MG63 (cell line): ENCODE measurements at regions not wholly inside any gene's neighbourhood (a gene's known extent, or its start where the extent isn't known, plus 50 kb on each side); places are given as distances from the start of the nearest gene placed in this dataset.
A peak's percentile ranks its signal among the peaks of the same experiment; 100 is the strongest.
"Not testable (repeated sequence)": the region's sequence is repeated elsewhere in the genome, so short reads cannot be mapped to it uniquely, and the experiment has no call there.

Source experiments
- DNase-seq: peaks from one replicate; pipeline ENCODE4 v3.0.0-alpha.2; 2020
- H3K27me3 ChIP-seq: fragments of 250-450 bp; sonication (Bioruptor Pico); 2 replicates; pipeline ENCODE4 v1.5.1; 2020; ENCODE audit warnings: mild to moderate bottlenecking, moderate library complexity
- H3K36me3 ChIP-seq: fragments of 250-450 bp; sonication (Bioruptor Pico); 2 replicates; pipeline ENCODE4 v1.5.1; 2020; ENCODE audit warnings: mild to moderate bottlenecking, moderate library complexity
- H3K4me3 ChIP-seq: fragments of 250-450 bp; sonication (Bioruptor Pico); 2 replicates; pipeline ENCODE4 v1.5.1; 2020; ENCODE audit warnings: mild to moderate bottlenecking, moderate library complexity
- H3K9me3 ChIP-seq: fragments of 250-450 bp; sonication (Bioruptor Pico); 2 replicates; pipeline ENCODE4 v1.5.1; 2020; ENCODE audit warnings: mild to moderate bottlenecking, moderate library complexity

- no peaks in the 10 kb centered on the region for H3K27me3 ChIP-seq
- no peaks in the 10 kb centered on the region for H3K36me3 ChIP-seq
- H3K9me3 ChIP-seq = no peaks in the 10 kb centered on the region
- no peak for DNase-seq
- H3K4me3 ChIP-seq = no peak overlapping the region
Measured at GRCh38 chr9:110011628-110012320, 196.2 kb downstream of the C9orf152 start.

DNA sequence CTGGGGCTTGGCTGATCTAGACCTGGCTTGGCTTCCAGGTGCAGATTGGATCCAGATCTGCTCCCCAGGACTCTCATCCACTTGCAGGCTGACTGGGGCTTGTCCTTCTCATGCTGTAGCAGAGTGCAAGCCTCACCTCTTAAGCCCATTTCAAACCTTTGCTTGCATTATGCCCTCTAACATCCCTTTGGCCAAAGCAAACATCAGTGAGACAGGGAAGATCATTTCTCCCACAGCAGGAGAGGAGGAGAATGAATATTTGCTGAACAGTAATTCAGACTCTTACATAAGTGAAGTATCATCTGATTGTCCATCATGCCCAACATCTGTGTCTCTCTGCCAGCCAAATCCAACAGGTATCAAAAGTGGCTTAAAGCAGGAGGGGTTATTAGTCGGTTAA lies 194.9 kb downstream of the C9orf152 start:
- Histone ChIP-seq H3K4me3 (no peak overlapping the region), H3K27me3 (no peaks in the 10 kb centered on the region), H3K9me3 (no peaks in the 10 kb centered on the region), H3K36me3 (no peaks in the 10 kb centered on the region)
- no peak for DNase-seq

- Histone ChIP-seq H3K4me3 (no peak overlapping the region), H3K9me3 (peaks cover 2% of the 10 kb centered on the region; the same call in 1 of the 2 replicates), H3K36me3 (no peaks in the 10 kb centered on the region), H3K27me3 (no peaks in the 10 kb centered on the region)
- no peak for DNase-seq
Measured at GRCh38 chr9:110015759-110016158, 192.2 kb downstream of the C9orf152 start.

GRCh38 chr9:110016340-110016739 lies 191.6 kb downstream of the C9orf152 start:
- H3K36me3 ChIP-seq = no peaks in the 10 kb centered on the region
- H3K9me3 ChIP-seq = peaks cover 2% of the 10 kb centered on the region; the same call in 1 of the 2 replicates
- no peak overlapping the region for H3K4me3 ChIP-seq
- DNase-seq = peak; percentile 62
- no peaks in the 10 kb centered on the region for H3K27me3 ChIP-seq

GRCh38 chr9:110020216-110020615 lies 187.7 kb downstream of the C9orf152 start:
- peak; percentile 34 for DNase-seq
- not testable (repeated sequence) for H3K9me3 ChIP-seq, H3K36me3 ChIP-seq, H3K27me3 ChIP-seq, H3K4me3 ChIP-seq

- DNase-seq = no peak
- Histone ChIP-seq H3K4me3 (no peak overlapping the region), H3K27me3 (no peaks in the 10 kb centered on the region)
Measured at GRCh38 chr9:110021891-110022290, 186.1 kb downstream of the C9orf152 start.

GRCh38 chr9:110023221-110023620 lies 184.7 kb downstream of the C9orf152 start:
- not testable (repeated sequence) for H3K4me3 ChIP-seq, H3K9me3 ChIP-seq, H3K27me3 ChIP-seq, DNase-seq, H3K36me3 ChIP-seq

More at GRCh38 chr9:110021891-110022290, 186.1 kb downstream of the C9orf152 start:
- peaks cover 2% of the 10 kb centered on the region; the same call in 1 of the 2 replicates for H3K9me3 ChIP-seq
- no peaks in the 10 kb centered on the region for H3K36me3 ChIP-seq

- Histone ChIP-seq H3K4me3 (no peak overlapping the region), H3K36me3 (no peaks in the 10 kb centered on the region), H3K27me3 (no peaks in the 10 kb centered on the region), H3K9me3 (no peaks in the 10 kb centered on the region)
- DNase-seq = no peak
Measured at GRCh38 chr9:110025551-110026170, 182.3 kb downstream of the C9orf152 start.

GRCh38 chr9:110027671-110028081 lies 180.3 kb downstream of the C9orf152 start:
- Histone ChIP-seq H3K4me3 (no peak overlapping the region), H3K9me3 (no peaks in the 10 kb centered on the region), H3K36me3 (no peaks in the 10 kb centered on the region), H3K27me3 (no peaks in the 10 kb centered on the region)
- DNase-seq = no peak

- Histone ChIP-seq H3K27me3 (no peaks in the 10 kb centered on the region), H3K4me3 (no peak overlapping the region), H3K9me3 (no peaks in the 10 kb centered on the region), H3K36me3 (no peaks in the 10 kb centered on the region)
- no peak for DNase-seq
Measured at GRCh38 chr9:110028271-110028670, 179.7 kb downstream of the C9orf152 start.

DNA sequence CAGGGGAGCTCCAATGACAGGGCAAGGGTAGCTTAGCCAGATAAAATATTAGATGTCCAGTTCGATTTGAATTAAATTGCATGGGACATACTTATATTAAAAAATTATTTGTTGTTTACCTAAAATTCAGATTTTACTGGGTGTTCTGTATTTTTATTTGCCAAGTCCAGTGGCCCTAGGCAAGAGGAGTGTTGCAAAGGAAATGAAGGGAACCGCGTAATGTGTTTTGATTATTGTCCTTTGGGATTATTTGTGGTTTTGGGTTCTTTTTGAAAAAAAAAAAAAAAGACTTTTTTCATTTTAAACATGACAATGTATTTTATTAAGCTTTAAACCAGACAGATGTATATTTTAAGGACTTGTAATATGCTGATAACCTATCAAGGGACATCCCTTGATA lies 179.3 kb downstream of the C9orf152 start:
- Histone ChIP-seq H3K36me3 (no peaks in the 10 kb centered on the region), H3K9me3 (no peaks in the 10 kb centered on the region), H3K4me3 (no peak overlapping the region), H3K27me3 (no peaks in the 10 kb centered on the region)
- no peak for DNase-seq

GRCh38 chr9:110029429-110029955 lies 178.5 kb downstream of the C9orf152 start:
- Histone ChIP-seq H3K4me3 (no peak overlapping the region), H3K36me3 (no peaks in the 10 kb centered on the region), H3K9me3 (no peaks in the 10 kb centered on the region), H3K27me3 (no peaks in the 10 kb centered on the region)
- DNase-seq = no peak

DNA sequence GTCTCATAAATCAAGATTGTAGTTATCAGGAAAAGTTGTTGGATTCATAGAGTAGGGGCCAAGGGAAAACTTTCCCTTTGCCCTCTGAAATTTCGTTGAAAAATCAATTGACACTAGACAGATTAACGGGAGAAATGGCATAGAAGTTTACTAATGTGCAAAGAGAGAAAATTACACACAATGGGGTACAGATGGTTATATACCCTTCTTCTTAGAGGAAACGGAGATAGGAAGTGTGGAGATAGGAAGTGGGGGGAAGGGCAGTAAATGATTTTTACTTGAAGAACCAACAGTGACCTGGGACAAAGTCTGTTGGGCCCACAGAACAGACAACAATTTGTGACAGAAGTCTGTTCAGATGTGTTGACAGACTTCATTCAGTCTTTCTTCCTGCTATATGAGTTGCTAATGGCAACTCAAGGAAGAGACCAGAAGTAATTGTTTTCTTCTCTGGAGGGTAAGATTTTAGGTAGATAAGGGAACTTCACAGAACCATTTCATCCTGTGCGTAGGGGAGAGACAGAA lies 177.9 kb downstream of the C9orf152 start:
- DNase-seq = no peak

DNA sequence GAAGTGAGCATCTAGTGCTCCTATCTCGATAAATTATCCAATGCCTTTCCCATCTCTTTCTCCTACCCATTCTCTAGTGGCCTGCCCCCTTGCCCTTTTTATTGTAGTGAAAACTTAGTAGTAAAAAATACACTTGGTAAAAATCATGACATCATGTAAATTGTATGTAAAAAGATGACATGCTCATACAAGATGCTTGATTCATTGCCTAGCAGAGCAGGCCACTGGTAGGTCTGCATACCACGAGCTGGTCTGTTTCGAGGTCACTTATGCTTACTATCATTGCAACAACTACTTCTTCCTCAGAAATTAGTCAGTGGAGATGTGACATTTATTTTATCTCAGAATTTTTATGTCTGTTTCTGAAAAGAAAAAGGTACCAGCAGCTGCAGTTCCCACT lies 177.3 kb downstream of the C9orf152 start:
- H3K36me3 ChIP-seq = no peaks in the 10 kb centered on the region
- H3K9me3 ChIP-seq = no peaks in the 10 kb centered on the region
- no peak overlapping the region for H3K4me3 ChIP-seq
- DNase-seq = no peak
- no peaks in the 10 kb centered on the region for H3K27me3 ChIP-seq

More for the DNA sequence above, 177.9 kb downstream of the C9orf152 start:
- Histone ChIP-seq H3K4me3 (no peak overlapping the region), H3K27me3 (no peaks in the 10 kb centered on the region), H3K36me3 (no peaks in the 10 kb centered on the region), H3K9me3 (no peaks in the 10 kb centered on the region)

GRCh38 chr9:110031511-110032173 lies 176.3 kb downstream of the C9orf152 start:
- no peak for DNase-seq
- Histone ChIP-seq H3K4me3 (no peak overlapping the region), H3K36me3 (no peaks in the 10 kb centered on the region)

GRCh38 chr9:110032532-110032931 lies 175.4 kb downstream of the C9orf152 start:
- not testable (repeated sequence) for H3K9me3 ChIP-seq, DNase-seq, H3K36me3 ChIP-seq, H3K27me3 ChIP-seq, H3K4me3 ChIP-seq

More at GRCh38 chr9:110031511-110032173, 176.3 kb downstream of the C9orf152 start:
- Histone ChIP-seq H3K27me3 (no peaks in the 10 kb centered on the region), H3K9me3 (no peaks in the 10 kb centered on the region)

GRCh38 chr9:110033869-110034268 lies 174.1 kb downstream of the C9orf152 start:
- H3K4me3 ChIP-seq = no peak overlapping the region
- H3K27me3 ChIP-seq = no peaks in the 10 kb centered on the region
- no peaks in the 10 kb centered on the region for H3K9me3 ChIP-seq
- no peaks in the 10 kb centered on the region for H3K36me3 ChIP-seq
- no peak for DNase-seq
